Peyer's patch (tissue), 4 donors: ENCODE measurements at regions not wholly inside any gene's neighbourhood (a gene's known extent, or its start where the extent isn't known, plus 50 kb on each side); places are given as distances from the start of the nearest gene placed in this dataset.

ENCODE experiments used
- POLR2A ChIP-seq, 2 donors: fragments of 450-650 bp; IDR thresholded peaks; one replicate each; pipeline ENCODE4 v1.5.1; 2017; ENCODE audit warnings: antibody characterized with exemption in 2 of 2, mild to moderate bottlenecking in 2 of 2, moderate library complexity in 2 of 2
- TF ChIP-seq, protein P1 (sequence below), 6 experiments: fragments of 450-650 bp in 4 of 6; fragments of 200-600 bp in 2 of 6; sonication (generic) in 1 of 6; IDR thresholded peaks; one replicate each; pipeline ENCODE4 v1.5.1; 2017 to 2019; ENCODE audit warnings: antibody characterized with exemption in 6 of 6, mild to moderate bottlenecking in 3 of 6, moderate library complexity in 1 of 6

DNA sequence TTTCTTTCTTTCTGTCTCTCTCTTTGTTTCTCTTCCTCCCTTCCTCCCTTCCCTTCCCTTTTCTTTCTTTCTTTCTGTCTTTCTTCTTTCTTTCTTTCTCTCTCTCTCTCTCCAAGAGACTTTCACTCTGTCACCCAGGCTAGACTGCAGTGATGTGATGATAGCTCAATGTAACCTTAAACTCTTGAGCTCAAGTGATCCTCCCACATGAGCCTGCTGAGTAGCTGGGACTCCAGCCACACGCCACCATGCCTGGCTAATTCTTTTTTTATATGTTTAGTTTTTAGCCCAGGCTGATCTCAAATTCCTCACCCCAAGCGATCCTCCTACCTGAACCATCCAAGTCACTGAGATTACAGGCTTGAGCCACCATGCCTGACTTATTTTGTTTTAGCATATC lies 64.3 kb upstream of the EMCN start:
- no peak for TF ChIP-seq POLR2A (IDR thresholded peaks at IDR 0.05)
- TF ChIP-seq, protein P1, sequence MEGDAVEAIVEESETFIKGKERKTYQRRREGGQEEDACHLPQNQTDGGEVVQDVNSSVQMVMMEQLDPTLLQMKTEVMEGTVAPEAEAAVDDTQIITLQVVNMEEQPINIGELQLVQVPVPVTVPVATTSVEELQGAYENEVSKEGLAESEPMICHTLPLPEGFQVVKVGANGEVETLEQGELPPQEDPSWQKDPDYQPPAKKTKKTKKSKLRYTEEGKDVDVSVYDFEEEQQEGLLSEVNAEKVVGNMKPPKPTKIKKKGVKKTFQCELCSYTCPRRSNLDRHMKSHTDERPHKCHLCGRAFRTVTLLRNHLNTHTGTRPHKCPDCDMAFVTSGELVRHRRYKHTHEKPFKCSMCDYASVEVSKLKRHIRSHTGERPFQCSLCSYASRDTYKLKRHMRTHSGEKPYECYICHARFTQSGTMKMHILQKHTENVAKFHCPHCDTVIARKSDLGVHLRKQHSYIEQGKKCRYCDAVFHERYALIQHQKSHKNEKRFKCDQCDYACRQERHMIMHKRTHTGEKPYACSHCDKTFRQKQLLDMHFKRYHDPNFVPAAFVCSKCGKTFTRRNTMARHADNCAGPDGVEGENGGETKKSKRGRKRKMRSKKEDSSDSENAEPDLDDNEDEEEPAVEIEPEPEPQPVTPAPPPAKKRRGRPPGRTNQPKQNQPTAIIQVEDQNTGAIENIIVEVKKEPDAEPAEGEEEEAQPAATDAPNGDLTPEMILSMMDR (IDR thresholded peaks at IDR 0.05) = no peak
